Transverse colon (tissue), 4 donors: ENCODE measurements at regions not wholly inside any gene's neighbourhood (a gene's known extent, or its start where the extent isn't known, plus 50 kb on each side); places are given as distances from the start of the nearest gene placed in this dataset.

Experiments used
- EP300 ChIP-seq: sonication (generic); formaldehyde crosslinking; IDR thresholded peaks from one replicate; pipeline ENCODE4 v1.6.1; 2017; ENCODE audit warnings: antibody characterized with exemption, low read depth
- POLR2A ChIP-seq: fragments of 450-650 bp; IDR thresholded peaks from one replicate; pipeline ENCODE4 v1.6.1; 2016; ENCODE audit warnings: antibody characterized with exemption, mild to moderate bottlenecking, moderate library complexity
- POLR2AphosphoS5 ChIP-seq, 3 donors: sonication (generic); formaldehyde crosslinking; IDR thresholded peaks; one replicate each; pipeline ENCODE4 v1.6.1; 2016; ENCODE audit warnings: antibody characterized with exemption in 3 of 3
- TF ChIP-seq, protein P1 (sequence below), 5 experiments: fragments of 200-600 bp in 3 of 5; fragments of 450-650 bp in 2 of 5; sonication (generic) in 3 of 5; IDR thresholded peaks; 1 replicate in 2 of 5; 2 replicates in 3 of 5; pipeline ENCODE4 v1.5.1; 2016 to 2017; ENCODE audit warnings: antibody characterized with exemption in 5 of 5, inconsistent platforms in 3 of 5, mild to moderate bottlenecking in 2 of 5, moderate library complexity in 1 of 5

DNA sequence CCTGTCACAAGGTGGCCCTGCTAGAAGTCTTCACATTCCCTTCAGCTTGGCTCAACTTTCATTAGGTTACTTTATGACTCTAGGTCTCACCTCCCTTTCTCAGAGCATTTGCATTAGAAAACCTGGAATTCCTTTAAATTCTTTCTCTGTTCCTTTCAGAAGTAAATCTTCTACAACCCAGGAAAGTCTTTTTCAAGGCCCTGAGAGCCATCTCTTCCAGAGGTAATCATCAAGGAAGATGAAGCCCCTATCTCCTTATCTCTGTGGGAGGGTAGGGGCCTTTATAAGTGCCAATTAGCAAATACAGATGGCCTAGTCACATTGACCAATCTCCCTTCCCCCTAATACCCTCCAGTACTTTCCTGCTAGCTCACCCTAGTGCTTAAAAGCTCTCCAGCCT, 848.0 kb upstream of the FAM98A start:
- TF ChIP-seq, protein P1, sequence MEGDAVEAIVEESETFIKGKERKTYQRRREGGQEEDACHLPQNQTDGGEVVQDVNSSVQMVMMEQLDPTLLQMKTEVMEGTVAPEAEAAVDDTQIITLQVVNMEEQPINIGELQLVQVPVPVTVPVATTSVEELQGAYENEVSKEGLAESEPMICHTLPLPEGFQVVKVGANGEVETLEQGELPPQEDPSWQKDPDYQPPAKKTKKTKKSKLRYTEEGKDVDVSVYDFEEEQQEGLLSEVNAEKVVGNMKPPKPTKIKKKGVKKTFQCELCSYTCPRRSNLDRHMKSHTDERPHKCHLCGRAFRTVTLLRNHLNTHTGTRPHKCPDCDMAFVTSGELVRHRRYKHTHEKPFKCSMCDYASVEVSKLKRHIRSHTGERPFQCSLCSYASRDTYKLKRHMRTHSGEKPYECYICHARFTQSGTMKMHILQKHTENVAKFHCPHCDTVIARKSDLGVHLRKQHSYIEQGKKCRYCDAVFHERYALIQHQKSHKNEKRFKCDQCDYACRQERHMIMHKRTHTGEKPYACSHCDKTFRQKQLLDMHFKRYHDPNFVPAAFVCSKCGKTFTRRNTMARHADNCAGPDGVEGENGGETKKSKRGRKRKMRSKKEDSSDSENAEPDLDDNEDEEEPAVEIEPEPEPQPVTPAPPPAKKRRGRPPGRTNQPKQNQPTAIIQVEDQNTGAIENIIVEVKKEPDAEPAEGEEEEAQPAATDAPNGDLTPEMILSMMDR (IDR thresholded peaks at IDR 0.05): no peak
- no peak for TF ChIP-seq POLR2AphosphoS5 (IDR thresholded peaks at IDR 0.05)
- TF ChIP-seq POLR2A: no peak
- TF ChIP-seq EP300: no peak
